Brain pericyte (primary cell): ENCODE measurements at regions not wholly inside any gene's neighbourhood (a gene's known extent, or its start where the extent isn't known, plus 50 kb on each side); places are given as distances from the start of the nearest gene placed in this dataset.
A peak's percentile ranks its signal among the peaks of the same experiment; 100 is the strongest.

Experiments
- DNase-seq: peaks from one replicate; pipeline ENCODE4 v3.0.0-alpha.2; 2012; ENCODE audit warnings: low read depth, low spot score

DNA sequence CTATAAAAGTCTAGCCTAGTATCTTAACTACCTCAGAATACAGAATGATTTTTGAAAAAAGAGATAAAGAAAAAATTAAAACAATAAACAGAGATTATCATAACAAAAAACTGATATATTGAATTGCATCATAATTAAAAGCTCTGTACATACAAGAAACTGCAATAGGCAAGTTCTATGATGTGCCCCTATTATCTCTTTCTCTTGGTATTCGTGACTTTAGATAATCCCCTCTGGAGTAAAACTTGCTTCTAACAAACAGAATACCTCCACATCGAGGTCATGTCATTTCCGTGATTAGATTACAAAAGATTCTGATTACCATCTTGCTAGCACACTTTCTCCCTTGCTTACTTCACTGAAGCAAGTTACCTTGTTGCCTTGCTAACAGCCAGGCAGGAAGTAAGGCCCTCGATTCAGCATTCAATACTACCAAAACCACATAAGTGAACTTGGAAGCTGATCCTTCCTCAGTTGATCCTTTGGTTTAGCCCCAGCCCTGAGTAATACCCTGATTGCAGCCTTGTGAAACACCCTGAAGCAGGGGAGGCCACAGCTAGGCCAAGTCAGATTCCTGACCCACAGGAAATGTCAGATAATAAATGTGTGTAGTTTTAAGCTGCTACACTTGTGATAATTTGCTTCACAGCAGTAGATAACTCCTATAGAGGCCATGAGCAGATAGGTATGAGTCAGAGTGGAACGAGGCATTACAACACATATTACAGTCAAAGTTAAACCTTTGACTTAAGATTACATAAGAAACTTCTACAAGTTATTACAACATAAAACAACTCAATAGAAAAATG lies 53.7 kb upstream of the TMX4 start:
- DNase-seq, result peak; percentile 11

DNA sequence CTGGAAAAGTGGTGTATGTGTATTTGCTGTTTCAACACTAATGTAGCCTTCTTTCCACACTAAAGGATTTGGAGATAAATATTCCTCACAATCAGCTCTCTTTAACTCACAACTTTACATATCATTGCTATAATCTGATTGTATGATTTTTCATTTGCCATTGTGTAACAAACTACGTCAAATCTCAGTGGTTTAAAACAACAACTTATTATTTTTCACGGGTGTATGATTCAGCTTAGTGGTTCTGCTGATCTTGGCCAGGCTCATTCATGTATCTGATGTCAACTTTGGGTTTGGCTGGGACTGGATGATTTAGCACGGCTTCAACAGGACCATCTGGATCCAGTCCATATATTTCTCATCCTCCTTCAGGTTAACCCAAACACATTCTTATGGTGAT lies 55.4 kb upstream of the TMX4 start:
- DNase-seq, result no peak

DNA sequence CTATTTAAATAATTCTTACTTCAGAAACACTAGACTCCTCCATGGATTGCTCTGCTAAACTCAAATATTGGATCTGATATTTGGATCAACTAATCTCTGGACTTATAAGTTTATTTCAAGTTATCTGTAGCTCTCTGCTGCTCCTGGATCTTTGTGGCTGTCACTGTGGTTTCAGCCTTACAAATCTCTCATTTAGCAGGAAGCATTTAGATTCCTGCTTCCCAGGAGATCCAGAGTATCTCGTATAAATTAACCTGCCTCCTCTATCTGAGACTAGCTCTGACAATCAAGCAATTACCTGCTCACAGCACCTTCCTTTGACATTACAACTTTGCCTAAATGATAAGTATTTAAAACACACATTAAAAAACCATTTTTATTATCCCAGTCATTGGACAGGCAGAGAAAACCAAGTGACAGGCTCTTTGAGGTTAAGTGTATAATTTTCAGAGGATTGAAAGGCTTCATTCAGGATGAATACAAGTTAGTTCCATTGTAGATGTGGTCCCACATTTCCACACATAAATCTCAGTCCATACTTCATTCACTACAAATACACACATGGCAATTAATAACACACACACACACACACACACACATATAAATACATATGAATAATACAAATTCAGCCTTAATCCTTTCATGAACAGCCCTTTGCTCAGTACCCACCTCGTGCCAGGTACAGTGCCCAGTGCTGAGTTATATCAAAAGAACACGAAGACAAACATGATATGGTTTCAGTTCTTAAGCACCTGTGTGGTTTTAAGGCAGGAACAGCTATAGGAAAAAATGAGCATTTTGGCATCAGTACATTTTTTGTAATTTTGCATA lies 55.5 kb upstream of the PLCB1 start:
- no peak for DNase-seq

DNA sequence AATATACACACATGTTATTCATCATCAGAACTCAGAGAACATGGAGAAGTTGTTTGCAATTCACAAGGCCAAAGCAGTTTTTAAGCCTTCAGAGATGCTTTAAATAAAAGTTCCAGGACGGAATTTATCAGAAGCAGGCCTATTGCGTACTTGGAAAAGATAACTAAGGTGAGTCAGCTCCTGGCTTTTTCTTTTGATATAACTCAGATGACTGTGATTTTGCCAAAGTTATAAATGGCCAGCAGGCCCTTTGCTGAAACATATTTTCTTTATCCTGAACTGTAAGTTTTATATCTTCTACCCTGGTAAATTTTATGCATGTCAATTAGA lies 55.0 kb upstream of the PLCB1 start:
- DNase-seq, result no peak

GRCh38 chr20:8078528-8078914 lies 53.5 kb upstream of the PLCB1 start:
- DNase-seq, result no peak

GRCh38 chr20:8079976-8080375 lies 52.1 kb upstream of the PLCB1 start:
- DNase-seq, result no peak

GRCh38 chr20:8082025-8082424 lies 50.0 kb upstream of the PLCB1 start:
- DNase-seq, result no peak
